Stimulated activated naive B cell treated with anti-CD40 and anti-IgM and Interleukin-4, amounts not matched to agents 10 μg/mL and 1 μg/mL and 100 μg/mL, for 72 hours (primary cell): ENCODE measurements at regions not wholly inside any gene's neighbourhood (a gene's known extent, or its start where the extent isn't known, plus 50 kb on each side); places are given as distances from the start of the nearest gene placed in this dataset.

Source experiments
- ATAC-seq, 2 donors: fragments of 150-1000 bp; cut with Tn5 transposase; replicated peaks; 2 replicates each; pipeline ENCODE4 v1.10.0; 2021; ENCODE audit warnings: moderate library complexity in 1 of 2
- DNase-seq: peaks from one replicate; pipeline ENCODE4 v3.0.0; 2021
- H3K27ac Mint-ChIP-seq: one replicate; pipeline ENCODE4 v1.8.0; 2022; ENCODE audit warnings: mild to moderate bottlenecking, mixed read lengths
- H3K27me3 Mint-ChIP-seq, 2 donors: one replicate each; pipeline ENCODE4 v1.8.0; 2022; ENCODE audit warnings: mixed read lengths in 2 of 2
- H3K36me3 Mint-ChIP-seq, 2 donors: one replicate each; pipeline ENCODE4 v1.8.0; 2022; ENCODE audit warnings: mixed read lengths in 2 of 2, mild to moderate bottlenecking in 1 of 2
- H3K4me1 Mint-ChIP-seq, 2 donors: one replicate each; pipeline ENCODE4 v1.8.0; 2022; ENCODE audit warnings: mixed read lengths in 2 of 2, mild to moderate bottlenecking in 1 of 2
- H3K4me3 Mint-ChIP-seq, 2 donors: one replicate each; pipeline ENCODE4 v1.8.0; 2022; ENCODE audit warnings: mild to moderate bottlenecking in 2 of 2, mixed read lengths in 2 of 2, moderate library complexity in 1 of 2
- H3K9me3 Mint-ChIP-seq, 2 donors: one replicate each; pipeline ENCODE4 v1.8.0; 2022; ENCODE audit warnings: mixed read lengths in 2 of 2, mild to moderate bottlenecking in 1 of 2

- Mint-ChIP-seq H3K9me3 (peaks cover 0 to 6% of the 10 kb centered on the region in 2 donors), H3K4me1 (peaks cover 2 to 11% of the 10 kb centered on the region in 2 donors), H3K4me3 (no peak overlapping the region), H3K36me3 (peaks cover 0 to 2% of the 10 kb centered on the region in 2 donors), H3K27ac (no peak overlapping the region), H3K27me3 (peaks cover 0 to 11% of the 10 kb centered on the region in 2 donors)
- DNase-seq (no peak), ATAC-seq (no peak)
Observed at GRCh38 chr11:59302991-59303390, 55.7 kb upstream of the OR5AN1 start.

- peaks cover 0 to 6% of the 10 kb centered on the region in 2 donors for H3K36me3 Mint-ChIP-seq
- peaks cover 6 to 17% of the 10 kb centered on the region in 2 donors for H3K27me3 Mint-ChIP-seq
- ATAC-seq (no peak), DNase-seq (no peak)
- no peak overlapping the region for H3K27ac Mint-ChIP-seq
- H3K4me3 Mint-ChIP-seq = no peak overlapping the region
- H3K9me3 Mint-ChIP-seq = peaks cover 2 to 4% of the 10 kb centered on the region in 2 donors
- peaks cover 5 to 13% of the 10 kb centered on the region in 2 donors for H3K4me1 Mint-ChIP-seq
Observed at GRCh38 chr11:59295435-59295834, 63.3 kb upstream of the OR5AN1 start.

GRCh38 chr11:59292611-59293010, 66.1 kb upstream of the OR5AN1 start:
- Mint-ChIP-seq H3K4me1 (peaks cover 15 to 27% of the 10 kb centered on the region in 2 donors), H3K36me3 (peaks cover 0 to 4% of the 10 kb centered on the region in 2 donors), H3K27me3 (peaks cover 6% of the 10 kb centered on the region in 2 donors), H3K27ac (no peak overlapping the region), H3K4me3 (no peak overlapping the region), H3K9me3 (peaks cover 0 to 4% of the 10 kb centered on the region in 2 donors)
- DNase-seq (no peak), ATAC-seq (no peak)

- Mint-ChIP-seq H3K27me3 (peaks cover 2% of the 10 kb centered on the region in 2 donors), H3K4me1 (peaks cover 20 to 37% of the 10 kb centered on the region in 2 donors), H3K9me3 (peaks cover 0 to 4% of the 10 kb centered on the region in 2 donors), H3K4me3 (no peak overlapping the region), H3K36me3 (peaks cover 0 to 4% of the 10 kb centered on the region in 2 donors), H3K27ac (no peak overlapping the region)
- DNase-seq = no peak
- ATAC-seq = no peak
Observed at GRCh38 chr11:59291228-59291627, 67.5 kb upstream of the OR5AN1 start.

GRCh38 chr11:59289356-59290181, 69.1 kb upstream of the OR5AN1 start:
- H3K4me3 Mint-ChIP-seq = peak overlapping the region in 1 of 2 donors; percentile 67
- no peak for DNase-seq
- ATAC-seq = peak; percentile 73 to 79
- peaks cover 0 to 4% of the 10 kb centered on the region in 2 donors for H3K9me3 Mint-ChIP-seq
- H3K27me3 Mint-ChIP-seq = no peaks in the 10 kb centered on the region
- H3K36me3 Mint-ChIP-seq = no peaks in the 10 kb centered on the region
- peaks cover 26 to 53% of the 10 kb centered on the region in 2 donors for H3K4me1 Mint-ChIP-seq
- peak overlapping the region; percentile 80 for H3K27ac Mint-ChIP-seq

- peaks cover 44 to 72% of the 10 kb centered on the region in 2 donors for H3K4me1 Mint-ChIP-seq
- H3K4me3 Mint-ChIP-seq = no peak overlapping the region
- H3K27ac Mint-ChIP-seq = no peak overlapping the region
- no peaks in the 10 kb centered on the region for H3K27me3 Mint-ChIP-seq
- H3K9me3 Mint-ChIP-seq = peaks cover 0 to 3% of the 10 kb centered on the region in 2 donors
- peaks cover 0 to 1% of the 10 kb centered on the region in 2 donors for H3K36me3 Mint-ChIP-seq
- ATAC-seq = no peak
- DNase-seq = no peak
Observed at GRCh38 chr11:59285716-59286260, 72.9 kb upstream of the OR5AN1 start.

- H3K4me1 Mint-ChIP-seq = peaks cover 43 to 76% of the 10 kb centered on the region in 2 donors
- peaks cover 0 to 3% of the 10 kb centered on the region in 2 donors for H3K9me3 Mint-ChIP-seq
- no peaks in the 10 kb centered on the region for H3K27me3 Mint-ChIP-seq
- H3K36me3 Mint-ChIP-seq = peaks cover 0 to 1% of the 10 kb centered on the region in 2 donors
- DNase-seq = no peak
- H3K27ac Mint-ChIP-seq = peak overlapping the region; percentile 88
- peak overlapping the region; percentile 77 to 85 for H3K4me3 Mint-ChIP-seq
- no peak for ATAC-seq
Observed at GRCh38 chr11:59284773-59285129, 72.0 kb upstream of the MPEG1 start.

GRCh38 chr11:59283825-59284772, 71.4 kb upstream of the MPEG1 start:
- peaks cover 0 to 1% of the 10 kb centered on the region in 2 donors for H3K36me3 Mint-ChIP-seq
- H3K27me3 Mint-ChIP-seq = no peaks in the 10 kb centered on the region
- peak overlapping the region; percentile 88 for H3K27ac Mint-ChIP-seq
- H3K4me1 Mint-ChIP-seq = peaks cover 36 to 69% of the 10 kb centered on the region in 2 donors
- ATAC-seq (peak; percentile 88 to 92), DNase-seq (peak; percentile 59)
- H3K9me3 Mint-ChIP-seq = peaks cover 0 to 3% of the 10 kb centered on the region in 2 donors
- peak overlapping the region; percentile 77 to 85 for H3K4me3 Mint-ChIP-seq

GRCh38 chr11:59283311-59283710, 70.6 kb upstream of the MPEG1 start:
- Mint-ChIP-seq H3K4me1 (peaks cover 33 to 61% of the 10 kb centered on the region in 2 donors), H3K27ac (peak overlapping the region; percentile 79), H3K9me3 (peaks cover 0 to 3% of the 10 kb centered on the region in 2 donors), H3K4me3 (peak overlapping the region; percentile 72 to 85), H3K27me3 (no peaks in the 10 kb centered on the region), H3K36me3 (peaks cover 0 to 1% of the 10 kb centered on the region in 2 donors)
- DNase-seq = no peak
- no peak for ATAC-seq

- peaks cover 1 to 4% of the 10 kb centered on the region in 2 donors for H3K36me3 Mint-ChIP-seq
- ATAC-seq (no peak), DNase-seq (no peak)
- H3K27ac Mint-ChIP-seq = no peak overlapping the region
- peaks cover 0 to 6% of the 10 kb centered on the region in 2 donors for H3K9me3 Mint-ChIP-seq
- peaks cover 32 to 59% of the 10 kb centered on the region in 2 donors for H3K4me1 Mint-ChIP-seq
- no peak overlapping the region for H3K4me3 Mint-ChIP-seq
- no peaks in the 10 kb centered on the region for H3K27me3 Mint-ChIP-seq
Observed at GRCh38 chr11:59281177-59281576, 68.5 kb upstream of the MPEG1 start.

- Mint-ChIP-seq H3K4me1 (peaks cover 69 to 90% of the 10 kb centered on the region in 2 donors), H3K27ac (peak overlapping the region; percentile 93), H3K36me3 (peaks cover 0 to 11% of the 10 kb centered on the region in 2 donors), H3K4me3 (peak overlapping the region in 1 of 2 donors; percentile 59), H3K27me3 (no peaks in the 10 kb centered on the region), H3K9me3 (peaks cover 0 to 3% of the 10 kb centered on the region in 2 donors)
- peak; percentile 92 to 95 for ATAC-seq
- peak; percentile 53 for DNase-seq
Observed at GRCh38 chr11:59273373-59273841, 60.7 kb upstream of the MPEG1 start.

GRCh38 chr11:59272771-59273372, 60.1 kb upstream of the MPEG1 start:
- DNase-seq (no peak), ATAC-seq (peak; percentile 30 to 31)
- Mint-ChIP-seq H3K9me3 (peaks cover 0 to 3% of the 10 kb centered on the region in 2 donors), H3K27ac (peak overlapping the region; percentile 93), H3K4me3 (peak overlapping the region; percentile 59 to 61), H3K4me1 (peaks cover 74 to 95% of the 10 kb centered on the region in 2 donors), H3K27me3 (no peaks in the 10 kb centered on the region), H3K36me3 (peaks cover 0 to 11% of the 10 kb centered on the region in 2 donors)

GRCh38 chr11:59271811-59272327, 59.1 kb upstream of the MPEG1 start:
- no peaks in the 10 kb centered on the region for H3K27me3 Mint-ChIP-seq
- peaks cover 81 to 99% of the 10 kb centered on the region in 2 donors for H3K4me1 Mint-ChIP-seq
- DNase-seq (no peak), ATAC-seq (no peak)
- peak overlapping the region; percentile 93 for H3K27ac Mint-ChIP-seq
- peaks cover 0 to 3% of the 10 kb centered on the region in 2 donors for H3K9me3 Mint-ChIP-seq
- peak overlapping the region in 1 of 2 donors; percentile 19 for H3K4me3 Mint-ChIP-seq
- peaks cover 0 to 11% of the 10 kb centered on the region in 2 donors for H3K36me3 Mint-ChIP-seq
